ENCODE measurements at regions not wholly inside any gene's neighbourhood (a gene's known extent, or its start where the extent isn't known, plus 50 kb on each side); places are given as distances from the start of the nearest gene placed in this dataset.

DNA sequence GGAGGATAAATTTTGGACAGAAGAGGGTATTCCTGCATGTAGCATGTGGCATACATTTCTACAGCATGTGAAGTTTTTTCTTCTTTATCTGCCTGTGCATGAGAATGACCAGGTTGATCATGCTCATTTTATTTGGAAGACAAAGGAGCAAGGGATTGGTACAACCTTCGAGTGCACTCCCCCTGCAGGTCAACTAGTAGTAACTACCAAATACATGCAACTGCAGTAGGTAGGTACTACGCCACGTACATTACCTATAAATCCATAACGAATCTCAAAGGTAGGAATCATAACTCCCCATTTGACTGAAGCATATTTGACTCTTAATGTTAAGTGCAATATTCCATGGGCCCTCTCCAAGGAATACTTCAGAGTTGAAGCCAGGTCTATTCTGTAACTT, 763.9 kb downstream of the TSN start:
- intact Hi-C loops (cut with DNase I; ENCODE audit: low total_unique reads): no loop called here
- Histone ChIP-seq H3K4me3 (no peak overlapping the region), H3K27ac (no peak overlapping the region), H3K27me3 (no peaks in the 10 kb centered on the region), H3K4me1 (no peaks in the 10 kb centered on the region), H3K9me3 (no peaks in the 10 kb centered on the region), H3K36me3 (no peaks in the 10 kb centered on the region)
- TF ChIP-seq, protein P1, sequence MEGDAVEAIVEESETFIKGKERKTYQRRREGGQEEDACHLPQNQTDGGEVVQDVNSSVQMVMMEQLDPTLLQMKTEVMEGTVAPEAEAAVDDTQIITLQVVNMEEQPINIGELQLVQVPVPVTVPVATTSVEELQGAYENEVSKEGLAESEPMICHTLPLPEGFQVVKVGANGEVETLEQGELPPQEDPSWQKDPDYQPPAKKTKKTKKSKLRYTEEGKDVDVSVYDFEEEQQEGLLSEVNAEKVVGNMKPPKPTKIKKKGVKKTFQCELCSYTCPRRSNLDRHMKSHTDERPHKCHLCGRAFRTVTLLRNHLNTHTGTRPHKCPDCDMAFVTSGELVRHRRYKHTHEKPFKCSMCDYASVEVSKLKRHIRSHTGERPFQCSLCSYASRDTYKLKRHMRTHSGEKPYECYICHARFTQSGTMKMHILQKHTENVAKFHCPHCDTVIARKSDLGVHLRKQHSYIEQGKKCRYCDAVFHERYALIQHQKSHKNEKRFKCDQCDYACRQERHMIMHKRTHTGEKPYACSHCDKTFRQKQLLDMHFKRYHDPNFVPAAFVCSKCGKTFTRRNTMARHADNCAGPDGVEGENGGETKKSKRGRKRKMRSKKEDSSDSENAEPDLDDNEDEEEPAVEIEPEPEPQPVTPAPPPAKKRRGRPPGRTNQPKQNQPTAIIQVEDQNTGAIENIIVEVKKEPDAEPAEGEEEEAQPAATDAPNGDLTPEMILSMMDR (IDR thresholded peaks at IDR 0.05): no peak
- no peak for DNase-seq

DNA sequence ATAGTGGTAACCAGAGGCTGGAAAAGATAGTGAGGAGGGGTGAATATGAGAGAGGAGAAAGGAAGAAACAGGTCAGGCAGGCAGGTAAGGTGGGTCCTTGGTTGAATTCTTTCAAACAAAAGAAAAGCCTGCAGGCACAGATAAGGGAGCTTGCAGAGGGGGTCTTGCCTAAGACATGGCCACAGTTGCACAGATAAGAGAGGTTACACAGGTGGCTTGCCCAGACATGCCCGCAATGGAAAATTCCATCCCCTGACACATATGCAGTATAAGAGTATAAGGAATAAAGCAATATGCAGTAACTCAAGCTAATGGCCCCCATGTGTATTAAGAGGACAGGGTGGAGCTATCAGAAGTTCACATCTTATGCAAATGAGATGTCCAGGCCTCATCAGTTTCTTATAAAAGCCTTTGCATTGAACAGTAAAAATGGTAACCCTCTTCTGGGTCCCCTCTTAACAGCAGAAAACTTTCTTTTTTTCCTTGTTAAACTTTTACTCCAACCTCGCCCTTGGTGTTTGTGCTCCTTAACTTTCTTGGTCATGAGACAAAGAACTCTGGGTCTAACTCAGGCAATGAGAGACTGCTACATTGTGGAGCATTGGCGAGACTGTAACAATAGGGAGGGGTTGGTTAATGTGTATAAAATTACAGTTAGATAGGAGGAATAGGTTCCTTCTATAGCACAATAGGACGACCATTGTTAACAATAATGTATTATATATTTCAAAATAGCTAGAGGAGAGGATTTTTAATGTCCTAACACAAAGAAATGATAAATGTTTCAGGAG, 764.6 kb downstream of the TSN start:
- Histone ChIP-seq H3K4me3 (no peak overlapping the region), H3K9me3 (no peaks in the 10 kb centered on the region), H3K27ac (no peak overlapping the region), H3K36me3 (no peaks in the 10 kb centered on the region), H3K4me1 (no peaks in the 10 kb centered on the region), H3K27me3 (no peaks in the 10 kb centered on the region)
- no peak for DNase-seq
- TF ChIP-seq, protein P1 (IDR thresholded peaks at IDR 0.05): no peak
- intact Hi-C loops (cut with DNase I; ENCODE audit: low total_unique reads): no loop called here

DNA sequence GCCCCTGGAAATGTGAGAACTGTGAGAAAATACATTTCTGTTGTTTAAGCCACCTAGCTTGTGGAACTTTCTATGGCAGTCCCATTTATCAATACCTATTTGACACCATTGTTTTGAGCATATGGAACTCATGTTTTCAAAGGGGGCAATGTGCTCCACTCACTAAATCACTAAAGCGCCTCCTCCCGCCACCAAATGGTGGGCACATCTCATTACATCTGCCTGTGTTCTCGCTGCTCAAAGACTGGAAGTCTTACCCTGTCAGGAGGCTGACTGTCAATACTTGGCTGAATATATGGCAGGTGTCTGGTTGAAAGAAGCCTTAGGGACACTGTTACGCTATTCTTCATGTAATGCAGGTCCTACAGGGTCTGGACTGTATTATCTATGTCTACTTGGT, 767.7 kb downstream of the TSN start:
- Histone ChIP-seq H3K27ac (no peak overlapping the region), H3K36me3 (no peaks in the 10 kb centered on the region), H3K9me3 (no peaks in the 10 kb centered on the region), H3K27me3 (no peaks in the 10 kb centered on the region), H3K4me1 (no peaks in the 10 kb centered on the region), H3K4me3 (no peak overlapping the region)
- DNase-seq: no peak
- intact Hi-C loops (cut with DNase I; ENCODE audit: low total_unique reads): no loop called here
- TF ChIP-seq, protein P1 (IDR thresholded peaks at IDR 0.05): no peak

DNA sequence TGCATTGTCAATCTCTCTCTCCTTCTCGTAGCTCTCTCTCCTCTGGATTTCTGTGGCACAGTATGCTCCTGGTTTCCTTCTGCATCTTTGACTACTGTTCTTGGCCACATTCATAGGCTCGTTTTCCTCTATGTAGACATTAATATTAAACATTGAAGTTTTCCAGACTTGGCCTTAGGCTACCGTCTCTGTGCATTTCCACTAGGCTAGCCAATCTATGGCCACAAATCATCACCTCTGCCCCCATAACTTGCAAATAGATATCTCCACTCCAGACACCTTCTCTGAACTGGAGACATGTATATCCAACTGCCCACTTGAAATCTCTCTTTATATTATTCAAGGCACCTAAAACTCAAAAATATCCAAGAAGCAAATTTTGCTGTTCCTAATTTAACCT, 768.5 kb downstream of the TSN start:
- Histone ChIP-seq H3K9me3 (no peaks in the 10 kb centered on the region), H3K4me3 (no peak overlapping the region), H3K4me1 (no peaks in the 10 kb centered on the region), H3K36me3 (no peaks in the 10 kb centered on the region), H3K27ac (no peak overlapping the region), H3K27me3 (no peaks in the 10 kb centered on the region)
- TF ChIP-seq, protein P1 (IDR thresholded peaks at IDR 0.05): no peak
- no peak for DNase-seq
- intact Hi-C loops (cut with DNase I; ENCODE audit: low total_unique reads): no loop called here

- H3K27me3 ChIP-seq: no peaks in the 10 kb centered on the region
- no peak overlapping the region for H3K4me3 ChIP-seq
- H3K4me1 ChIP-seq: no peaks in the 10 kb centered on the region
- intact Hi-C loops (cut with DNase I; ENCODE audit: low total_unique reads): no loop called here
- no peaks in the 10 kb centered on the region for H3K36me3 ChIP-seq
- no peak overlapping the region for H3K27ac ChIP-seq
- no peaks in the 10 kb centered on the region for H3K9me3 ChIP-seq
- DNase-seq: no peak
- TF ChIP-seq, protein P1 (IDR thresholded peaks at IDR 0.05): no peak
Measured at GRCh38 chr2:122525336-122525735, 769.9 kb downstream of the TSN start.
